SK-N-SH treated with all-trans-retinoic acid at 6 μM for 48 hours (cell line): ENCODE measurements at regions not wholly inside any gene's neighbourhood (a gene's known extent, or its start where the extent isn't known, plus 50 kb on each side); places are given as distances from the start of the nearest gene placed in this dataset.
"Not testable (repeated sequence)": the region's sequence is repeated elsewhere in the genome, so short reads cannot be mapped to it uniquely, and the experiment has no call there.

Source experiments
- BACH2 ChIP-seq: fragments of 250-450 bp; sonication (Bioruptor Pico); IDR thresholded peaks from 2 replicates; pipeline ENCODE4 v1.9.0; 2021; ENCODE audit warnings: mild to moderate bottlenecking, borderline replicate concordance
- CREB5 ChIP-seq: fragments of 250-450 bp; sonication (Bioruptor Pico); IDR thresholded peaks from 2 replicates; pipeline ENCODE4 v1.5.1; 2020; ENCODE audit warnings: low read depth, mild to moderate bottlenecking, moderate library complexity
- SNAI2 ChIP-seq: fragments of 250-450 bp; sonication (Bioruptor Pico); IDR thresholded peaks from 2 replicates; pipeline ENCODE4 v1.5.0; 2020; ENCODE audit warnings: mild to moderate bottlenecking, moderate library complexity
- TCF4 ChIP-seq: fragments of 250-450 bp; sonication (Bioruptor Pico); IDR thresholded peaks from 2 replicates; pipeline ENCODE4 v1.8.0; 2021; ENCODE audit warnings: mild to moderate bottlenecking, moderate library complexity, borderline replicate concordance
- TOX ChIP-seq: fragments of 250-450 bp; sonication (Bioruptor Pico); IDR thresholded peaks from 2 replicates; pipeline ENCODE4 v1.8.0; 2021; ENCODE audit warnings: mild to moderate bottlenecking, moderate library complexity, borderline replicate concordance
- ZC3H10 ChIP-seq: fragments of 250-450 bp; sonication (Bioruptor Pico); IDR thresholded peaks from 2 replicates; pipeline ENCODE4 v1.5.1; 2021; ENCODE audit warnings: mild to moderate bottlenecking, moderate library complexity
- ZFP30 ChIP-seq: fragments of 450-650 bp; formaldehyde crosslinking; IDR thresholded peaks from 2 replicates; pipeline ENCODE4 v1.5.0; 2022; ENCODE audit warnings: mild to moderate bottlenecking, moderate library complexity
- ZNF565 ChIP-seq: fragments of 450-650 bp; formaldehyde crosslinking; conservative IDR thresholded peaks from 2 replicates; pipeline ENCODE4 v1.5.0; 2020; ENCODE audit warnings: low read depth, mild to moderate bottlenecking, moderate library complexity
- ZNF8 ChIP-seq: fragments of 450-650 bp; formaldehyde crosslinking; IDR thresholded peaks from 2 replicates; pipeline ENCODE4 v1.5.0; 2020; ENCODE audit warnings: mild to moderate bottlenecking, moderate library complexity
- TF ChIP-seq, protein P1 (sequence below): fragments of 250-450 bp; sonication (Bioruptor Pico); IDR thresholded peaks from 2 replicates; pipeline ENCODE4 v1.8.0; 2021; ENCODE audit warnings: low read depth, mild to moderate bottlenecking, moderate library complexity, borderline replicate concordance

- not testable (repeated sequence) for TF ChIP-seq TCF4 (CRISPR knock-in tag); ZNF8 (CRISPR knock-in tag); ZFP30 (CRISPR knock-in tag); CREB5 (CRISPR knock-in tag); BACH2 (CRISPR knock-in tag); TOX; ZC3H10 (CRISPR knock-in tag); SNAI2 (CRISPR knock-in tag); ZNF565 (CRISPR knock-in tag)
- TF ChIP-seq, protein P1, sequence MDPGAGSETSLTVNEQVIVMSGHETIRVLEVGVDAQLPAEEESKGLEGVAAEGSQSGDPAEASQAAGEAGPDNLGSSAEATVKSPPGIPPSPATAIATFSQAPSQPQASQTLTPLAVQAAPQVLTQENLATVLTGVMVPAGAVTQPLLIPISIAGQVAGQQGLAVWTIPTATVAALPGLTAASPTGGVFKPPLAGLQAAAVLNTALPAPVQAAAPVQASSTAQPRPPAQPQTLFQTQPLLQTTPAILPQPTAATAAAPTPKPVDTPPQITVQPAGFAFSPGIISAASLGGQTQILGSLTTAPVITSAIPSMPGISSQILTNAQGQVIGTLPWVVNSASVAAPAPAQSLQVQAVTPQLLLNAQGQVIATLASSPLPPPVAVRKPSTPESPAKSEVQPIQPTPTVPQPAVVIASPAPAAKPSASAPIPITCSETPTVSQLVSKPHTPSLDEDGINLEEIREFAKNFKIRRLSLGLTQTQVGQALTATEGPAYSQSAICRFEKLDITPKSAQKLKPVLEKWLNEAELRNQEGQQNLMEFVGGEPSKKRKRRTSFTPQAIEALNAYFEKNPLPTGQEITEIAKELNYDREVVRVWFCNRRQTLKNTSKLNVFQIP (CRISPR knock-in tag), result not testable (repeated sequence)
Measured at GRCh38 chr7:76901944-76902710, 130.0 kb downstream of the SPDYE17 start.
